WTC11 (cell line): ENCODE measurements at regions not wholly inside any gene's neighbourhood (a gene's known extent, or its start where the extent isn't known, plus 50 kb on each side); places are given as distances from the start of the nearest gene placed in this dataset.

Source experiments
- CTCF ChIP-seq: fragments of 200-600 bp; IDR thresholded peaks from 2 replicates; pipeline ENCODE4 v1.8.0; 2022; ENCODE audit warnings: antibody characterized with exemption
- HMGA2 ChIP-seq: fragments of 250-450 bp; sonication (Bioruptor Pico); IDR thresholded peaks from 2 replicates; pipeline ENCODE4 v1.4.0; 2021; ENCODE audit warnings: mild to moderate bottlenecking, moderate library complexity
- KAT7 ChIP-seq: sonication (generic); formaldehyde crosslinking; IDR thresholded peaks from 2 replicates; pipeline ENCODE4 v1.8.1; 2023; ENCODE audit warnings: missing genetic modification reagents, mild to moderate bottlenecking, borderline replicate concordance
- MAX ChIP-seq: sonication (generic); formaldehyde crosslinking; IDR thresholded peaks from 2 replicates; pipeline ENCODE4 v1.8.0; 2022; ENCODE audit warnings: mild to moderate bottlenecking, missing genetic modification reagents
- ZNF232 ChIP-seq: sonication (generic); formaldehyde crosslinking; IDR thresholded peaks from 2 replicates; pipeline ENCODE4 v1.8.0; 2022; ENCODE audit warnings: mild to moderate bottlenecking, missing genetic modification reagents

DNA sequence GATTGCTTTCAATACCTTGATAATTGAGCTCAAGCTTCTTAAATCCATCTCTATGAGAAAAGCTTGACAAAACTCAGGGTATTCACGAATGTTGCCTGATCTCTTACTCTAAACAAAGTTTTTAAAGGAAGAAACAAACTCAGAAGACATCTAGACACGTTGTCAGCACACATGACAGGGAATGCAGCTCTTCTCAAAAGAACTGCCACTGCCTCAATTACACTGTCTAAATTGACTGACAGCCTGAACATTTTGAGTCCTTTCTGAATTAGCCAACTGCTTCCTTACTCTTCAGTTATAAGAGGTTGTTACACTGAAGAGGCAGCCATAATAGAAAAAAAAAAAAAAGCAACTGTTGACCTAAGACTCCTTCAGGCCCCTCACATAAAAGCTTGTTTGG, 1646.7 kb upstream of the B3GALT2 start:
- no peak for TF ChIP-seq CTCF
- no peak for TF ChIP-seq MAX (CRISPR knock-in tag)
- no peak for TF ChIP-seq HMGA2
- no peak for TF ChIP-seq ZNF232 (CRISPR knock-in tag)
- TF ChIP-seq KAT7 (CRISPR knock-in tag) = no peak
